Astrocyte (in vitro differentiated cells and primary cell): ENCODE measurements at regions not wholly inside any gene's neighbourhood (a gene's known extent, or its start where the extent isn't known, plus 50 kb on each side); places are given as distances from the start of the nearest gene placed in this dataset.

ENCODE experiments used
- DNase-seq: peaks from one replicate; pipeline ENCODE4 v3.0.0-alpha.2; 2010; ENCODE audit warnings: low read depth
- FAIRE-seq: peaks from 2 replicates; lab custom pipeline; 2011; peaks lifted over from hg19 to GRCh38; lab: Jason Lieb, UNC
- H2AFZ ChIP-seq: 2 replicates; pipeline ENCODE4 v1.6.0; 2012; ENCODE audit warnings: low read depth, low read length, inconsistent platforms
- H3K27ac ChIP-seq: 2 replicates; pipeline ENCODE4 v1.5.1; 2011; ENCODE audit warnings: low read depth, low read length, inconsistent platforms
- H3K27me3 ChIP-seq: 2 replicates; pipeline ENCODE4 v1.6.0; 2011; ENCODE audit warnings: low read length, inconsistent platforms; ENCODE audit not compliant: insufficient read depth
- H3K36me3 ChIP-seq: 2 replicates; pipeline ENCODE4 v1.5.1; 2011; ENCODE audit warnings: low read length, inconsistent platforms; ENCODE audit not compliant: insufficient read depth
- H3K4me1 ChIP-seq: 2 replicates; pipeline ENCODE4 v1.5.1; 2011; ENCODE audit warnings: low read length, inconsistent platforms; ENCODE audit not compliant: insufficient read depth
- H3K4me2 ChIP-seq: 2 replicates; pipeline ENCODE4 v1.6.0; 2012; ENCODE audit warnings: low read length, inconsistent platforms
- H3K4me3 ChIP-seq: 2 replicates; pipeline ENCODE4 v1.5.1; 2011; ENCODE audit warnings: low read depth, mild to moderate bottlenecking, low read length, inconsistent platforms; ENCODE audit not compliant: insufficient read depth
- H3K79me2 ChIP-seq: 2 replicates; pipeline ENCODE4 v1.6.0; 2012; ENCODE audit warnings: mild to moderate bottlenecking, low read length, inconsistent platforms; ENCODE audit not compliant: insufficient read depth
- H3K9ac ChIP-seq: 2 replicates; pipeline ENCODE4 v1.6.0; 2012; ENCODE audit warnings: mild to moderate bottlenecking, low read length, inconsistent platforms
- H3K9me3 ChIP-seq: 2 replicates; pipeline ENCODE4 v1.5.1; 2012; ENCODE audit warnings: low read depth, mild to moderate bottlenecking, low read length, inconsistent platforms; ENCODE audit not compliant: insufficient read depth
- H4K20me1 ChIP-seq: 2 replicates; pipeline ENCODE4 v1.6.0; 2012; ENCODE audit warnings: low read length, inconsistent platforms; ENCODE audit not compliant: insufficient read depth
- H3K27ac Mint-ChIP-seq: one replicate; pipeline ENCODE4 v1.8.0; 2021; ENCODE audit warnings: mild to moderate bottlenecking, mixed read lengths; ENCODE audit not compliant: unreplicated experiment
- H3K27me3 Mint-ChIP-seq: one replicate; pipeline ENCODE4 v1.8.0; 2021; ENCODE audit warnings: low read depth, mixed read lengths; ENCODE audit not compliant: unreplicated experiment
- H3K36me3 Mint-ChIP-seq: one replicate; pipeline ENCODE4 v1.8.0; 2021; ENCODE audit warnings: low read depth, mixed read lengths; ENCODE audit not compliant: unreplicated experiment
- H3K4me1 Mint-ChIP-seq: one replicate; pipeline ENCODE4 v1.8.0; 2021; ENCODE audit warnings: low read depth, mixed read lengths; ENCODE audit not compliant: unreplicated experiment
- H3K4me3 Mint-ChIP-seq: one replicate; pipeline ENCODE4 v1.8.0; 2021; ENCODE audit warnings: mild to moderate bottlenecking, moderate library complexity, mixed read lengths; ENCODE audit not compliant: unreplicated experiment
- H3K9me3 Mint-ChIP-seq: one replicate; pipeline ENCODE4 v1.8.0; 2021; ENCODE audit warnings: mild to moderate bottlenecking, mixed read lengths; ENCODE audit not compliant: unreplicated experiment
- CTCF ChIP-seq: IDR thresholded peaks from 2 replicates; pipeline ENCODE4 v1.5.1; 2011; ENCODE audit warnings: low read depth, mild to moderate bottlenecking, inconsistent platforms, low read length, moderate library complexity; ENCODE audit not compliant: insufficient read depth
- EZH2 ChIP-seq: IDR thresholded peaks from 2 replicates; pipeline ENCODE4 v1.6.1; 2012; ENCODE audit warnings: mild to moderate bottlenecking, low read length, inconsistent platforms; ENCODE audit not compliant: insufficient read depth

- Histone ChIP-seq H4K20me1 (no peaks in the 10 kb centered on the region), H3K27me3 (no peaks in the 10 kb centered on the region), H3K4me3 (no peak overlapping the region), H3K27ac (no peak overlapping the region), H3K4me2 (no peak overlapping the region), H3K79me2 (no peaks in the 10 kb centered on the region), H2AFZ (no peak overlapping the region), H3K36me3 (no peaks in the 10 kb centered on the region), H3K9ac (no peak overlapping the region), H3K4me1 (no peaks in the 10 kb centered on the region), H3K9me3 (no peaks in the 10 kb centered on the region)
- H3K27ac Mint-ChIP-seq: no peak overlapping the region
- no peak for TF ChIP-seq EZH2
- TF ChIP-seq CTCF: no peak
- H3K9me3 Mint-ChIP-seq: no peaks in the 10 kb centered on the region
- H3K27me3 Mint-ChIP-seq: peaks cover 21% of the 10 kb centered on the region
- DNase-seq: no peak
- H3K36me3 Mint-ChIP-seq: no peaks in the 10 kb centered on the region
- H3K4me3 Mint-ChIP-seq: no peak overlapping the region
- FAIRE-seq: no peak
- H3K4me1 Mint-ChIP-seq: no peaks in the 10 kb centered on the region
Observed at GRCh38 chr2:8489751-8490150, 192.1 kb upstream of the ID2 start.

- peaks cover 21% of the 10 kb centered on the region for H3K27me3 Mint-ChIP-seq
- Histone ChIP-seq H3K4me3 (no peak overlapping the region), H3K9ac (no peak overlapping the region), H3K9me3 (no peaks in the 10 kb centered on the region), H3K27me3 (no peaks in the 10 kb centered on the region), H2AFZ (no peak overlapping the region), H4K20me1 (no peaks in the 10 kb centered on the region), H3K4me1 (no peaks in the 10 kb centered on the region), H3K4me2 (no peak overlapping the region), H3K27ac (no peak overlapping the region), H3K79me2 (no peaks in the 10 kb centered on the region), H3K36me3 (no peaks in the 10 kb centered on the region)
- H3K4me3 Mint-ChIP-seq: no peak overlapping the region
- peaks cover 4% of the 10 kb centered on the region for H3K4me1 Mint-ChIP-seq
- no peak for FAIRE-seq
- no peaks in the 10 kb centered on the region for H3K36me3 Mint-ChIP-seq
- H3K9me3 Mint-ChIP-seq: no peaks in the 10 kb centered on the region
- TF ChIP-seq EZH2: no peak
- no peak for TF ChIP-seq CTCF
- DNase-seq: no peak
- no peak overlapping the region for H3K27ac Mint-ChIP-seq
Observed at GRCh38 chr2:8490166-8490721, 191.6 kb upstream of the ID2 start.

- no peaks in the 10 kb centered on the region for H3K9me3 ChIP-seq
- no peaks in the 10 kb centered on the region for H3K27me3 ChIP-seq
- H3K9me3 Mint-ChIP-seq: no peaks in the 10 kb centered on the region
- H2AFZ ChIP-seq: no peak overlapping the region
- no peak overlapping the region for H3K27ac Mint-ChIP-seq
- no peaks in the 10 kb centered on the region for H3K36me3 ChIP-seq
- H3K27ac ChIP-seq: no peak overlapping the region
- peaks cover 29% of the 10 kb centered on the region for H3K27me3 Mint-ChIP-seq
- no peak overlapping the region for H3K4me2 ChIP-seq
- no peaks in the 10 kb centered on the region for H3K4me1 ChIP-seq
- no peaks in the 10 kb centered on the region for H4K20me1 ChIP-seq
- peaks cover 4% of the 10 kb centered on the region for H3K4me1 Mint-ChIP-seq
- no peak for DNase-seq
- H3K9ac ChIP-seq: no peak overlapping the region
- no peak overlapping the region for H3K4me3 ChIP-seq
- FAIRE-seq: no peak
- no peaks in the 10 kb centered on the region for H3K79me2 ChIP-seq
- TF ChIP-seq CTCF: no peak
- no peak for TF ChIP-seq EZH2
- H3K36me3 Mint-ChIP-seq: no peaks in the 10 kb centered on the region
- H3K4me3 Mint-ChIP-seq: no peak overlapping the region
Observed at GRCh38 chr2:8491296-8492027, 190.4 kb upstream of the ID2 start.
